Spleen (tissue), 11 donors: ENCODE measurements at regions not wholly inside any gene's neighbourhood (a gene's known extent, or its start where the extent isn't known, plus 50 kb on each side); places are given as distances from the start of the nearest gene placed in this dataset.

Experiments
- DNase-seq: peaks from one replicate; pipeline ENCODE4 v3.0.0-alpha.2; 2020
- H3K27ac ChIP-seq, 8 donors: fragments of 200-600 bp; sonication (generic) in 7 of 8; 1 replicate in 4 of 8; 2 replicates in 4 of 8; pipeline versions ENCODE4 v1.5.0 to v1.8.0; 2016 to 2021; ENCODE audit warnings: inconsistent platforms in 4 of 8, mild to moderate bottlenecking in 4 of 8, moderate library complexity in 1 of 8
- H3K27me3 ChIP-seq, 7 donors: fragments of 200-600 bp; sonication (generic) in 6 of 7; replicated peaks in 1 of 7; 1 replicate in 4 of 7; 2 replicates in 3 of 7; pipeline versions ENCODE4 v1.5.0 to v1.8.0; 2016 to 2021; ENCODE audit warnings: inconsistent platforms in 3 of 7, mild to moderate bottlenecking in 1 of 7
- H3K36me3 ChIP-seq, 6 donors: fragments of 200-600 bp; sonication (generic) in 5 of 6; 1 replicate in 4 of 6; 2 replicates in 2 of 6; pipeline versions ENCODE4 v1.5.0 to v1.8.0; 2016 to 2021; ENCODE audit warnings: inconsistent platforms in 2 of 6
- H3K4me1 ChIP-seq, 6 donors: fragments of 200-600 bp; sonication (generic) in 5 of 6; 1 replicate in 3 of 6; 2 replicates in 3 of 6; pipeline versions ENCODE4 v1.5.0 to v1.8.0; 2016 to 2021; ENCODE audit warnings: inconsistent platforms in 3 of 6
- H3K4me3 ChIP-seq, 8 donors: fragments of 200-600 bp; sonication (generic) in 7 of 8; 1 replicate in 4 of 8; 2 replicates in 4 of 8; pipeline versions ENCODE4 v1.5.0 to v1.8.0; 2016 to 2021; ENCODE audit warnings: inconsistent platforms in 4 of 8, mild to moderate bottlenecking in 4 of 8, moderate library complexity in 2 of 8
- H3K9me3 ChIP-seq, 8 donors: fragments of 200-600 bp; sonication (generic) in 7 of 8; 1 replicate in 4 of 8; 2 replicates in 4 of 8; pipeline versions ENCODE4 v1.5.0 to v1.8.0; 2016 to 2021; ENCODE audit warnings: inconsistent platforms in 4 of 8
- CTCF ChIP-seq, 11 experiments: fragments of 200-600 bp in 7 of 11; fragments of 450-650 bp in 4 of 11; sonication (generic) in 4 of 11; IDR thresholded peaks in 8 of 11; conservative IDR thresholded peaks in 3 of 11; 1 replicate in 7 of 11; 2 replicates in 4 of 11; pipeline versions ENCODE4 v1.4.0 to v1.8.0; 2016 to 2021; ENCODE audit warnings: antibody characterized with exemption in 11 of 11, inconsistent platforms in 4 of 11, mild to moderate bottlenecking in 1 of 11
- POLR2A ChIP-seq, 3 donors: fragments of 450-650 bp; IDR thresholded peaks; one replicate each; pipeline ENCODE4 v1.5.1; 2017; ENCODE audit warnings: antibody characterized with exemption in 3 of 3, mild to moderate bottlenecking in 1 of 3
- POLR2AphosphoS5 ChIP-seq, 3 donors: sonication (generic); formaldehyde crosslinking; IDR thresholded peaks; one replicate each; pipeline ENCODE4 v1.5.1; 2017; ENCODE audit warnings: antibody characterized with exemption in 3 of 3
- WGBS, 5 donors: extraction: QIAGEN DNeasy Blood & Tissue Kit in 3 of 5; methylation state at CpG; one replicate each; pipeline versions ENCODE4 v1.1.5 to v1.1.7; 2013 to 2018; 5-methylcytosine and 5-hydroxymethylcytosine counted together
- intact Hi-C: fragments of 100-400 bp; cut with DNase I; formaldehyde crosslinking; loops from one replicate; pipeline ENCODE4 v1.15.0; 2023; ENCODE audit warnings: low total_unique reads
- donor health status: healthy with polysubstance abuse.
- donor health status: DM: no; HTN: no; CAD: no; lungs with moderate emphysema.
- donor health status: DM: no; HTN: no; CAD: no.
- donor health status: Bipolar disorder and iron deficiency.
- donor health status: healthy.
- donor health status: DM: no; HTN: no; CAD: no.
- donor health status: DM: yes; HTN: yes; CAD: no.

GRCh38 chr11:127074151-127074761 is 73.7 kb upstream of the KIRREL3 start:
- Histone ChIP-seq H3K4me3 (no peak overlapping the region), H3K4me1 (no peaks in the 10 kb centered on the region), H3K36me3 (no peaks in the 10 kb centered on the region), H3K9me3 (no peaks in the 10 kb centered on the region), H3K27ac (no peak overlapping the region), H3K27me3 (no peaks in the 10 kb centered on the region)
- TF ChIP-seq CTCF (IDR thresholded peaks at IDR 0.05 in 8 of 11, conservative IDR thresholded peaks at IDR 0.05 in 3 of 11): peak in 5 of 11 experiments; percentile 11 to 23 (median 17)
- no peak for TF ChIP-seq POLR2A (IDR thresholded peaks at IDR 0.05)
- TF ChIP-seq POLR2AphosphoS5 (IDR thresholded peaks at IDR 0.05): no peak
- 45 to 59% (median 54%) methylated on average over 6 to 7 of the region's 7 CpGs for WGBS, 5 donors
- DNase-seq: no peak
- intact Hi-C loops: no loop called here

DNA sequence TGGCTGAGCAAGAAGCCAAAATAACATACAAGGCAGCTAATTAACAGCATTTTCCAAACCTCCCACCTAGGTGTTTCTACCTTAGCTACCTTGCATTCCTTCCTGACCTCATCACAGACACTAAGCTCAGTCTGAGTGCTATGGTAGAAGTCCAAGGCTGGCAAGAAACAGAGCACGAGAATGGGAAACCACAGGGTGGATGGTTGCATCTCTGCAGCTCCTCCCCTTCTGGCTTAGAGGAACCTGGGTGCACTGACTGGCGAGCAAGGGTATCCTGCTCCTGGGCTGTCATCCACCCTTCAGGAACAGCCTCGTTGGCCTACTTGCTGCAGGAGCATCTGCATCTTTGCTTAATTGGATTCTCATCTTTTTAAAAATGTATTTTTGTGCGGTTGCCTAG is 73.1 kb upstream of the KIRREL3 start:
- DNase-seq: no peak
- TF ChIP-seq POLR2AphosphoS5 (IDR thresholded peaks at IDR 0.05) (no peak), POLR2A (IDR thresholded peaks at IDR 0.05) (no peak), CTCF (IDR thresholded peaks at IDR 0.05 in 8 of 11, conservative IDR thresholded peaks at IDR 0.05 in 3 of 11) (no peak)
- intact Hi-C loops: no loop called here
- Histone ChIP-seq H3K27me3 (no peaks in the 10 kb centered on the region), H3K27ac (no peak overlapping the region), H3K9me3 (no peaks in the 10 kb centered on the region), H3K4me3 (no peak overlapping the region), H3K4me1 (no peaks in the 10 kb centered on the region), H3K36me3 (no peaks in the 10 kb centered on the region)
- 51 to 68% (median 57%) methylated on average over 4 of the region's 4 CpGs for whole genome bisulfite sequencing, 5 donors

DNA sequence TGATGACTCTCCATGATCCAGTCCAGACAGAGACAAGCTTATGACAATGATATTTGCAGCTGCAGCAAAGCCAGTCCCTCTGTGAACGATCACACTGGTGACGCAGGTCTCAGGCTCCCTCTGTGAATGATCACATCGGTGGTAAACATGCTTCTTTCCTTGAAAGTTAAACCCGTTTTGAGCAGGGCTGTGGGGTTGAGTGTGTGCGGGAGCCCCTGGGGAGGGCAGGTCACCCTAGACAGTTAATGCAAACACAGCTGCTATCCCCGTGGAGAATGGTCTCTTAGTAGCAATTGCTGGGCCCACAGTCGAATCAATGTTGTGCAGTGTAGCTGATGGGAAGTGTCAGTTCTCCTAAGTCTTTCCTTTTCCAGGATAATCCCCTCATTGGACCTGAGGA is 71.0 kb upstream of the KIRREL3 start:
- TF ChIP-seq POLR2A (IDR thresholded peaks at IDR 0.05) (no peak), POLR2AphosphoS5 (IDR thresholded peaks at IDR 0.05) (no peak), CTCF (IDR thresholded peaks at IDR 0.05 in 8 of 11, conservative IDR thresholded peaks at IDR 0.05 in 3 of 11) (no peak)
- WGBS, 5 donors: 71 to 84% (median 83%) methylated on average over 6 to 7 of the region's 7 CpGs
- DNase-seq: no peak
- Histone ChIP-seq H3K27ac (no peak overlapping the region), H3K4me3 (no peak overlapping the region), H3K27me3 (no peaks in the 10 kb centered on the region), H3K36me3 (no peaks in the 10 kb centered on the region), H3K9me3 (no peaks in the 10 kb centered on the region), H3K4me1 (no peaks in the 10 kb centered on the region)
- intact Hi-C loops: no loop called here

- no peak for DNase-seq
- TF ChIP-seq POLR2AphosphoS5 (IDR thresholded peaks at IDR 0.05) (no peak), POLR2A (IDR thresholded peaks at IDR 0.05) (no peak), CTCF (IDR thresholded peaks at IDR 0.05 in 8 of 11, conservative IDR thresholded peaks at IDR 0.05 in 3 of 11) (no peak)
- WGBS, 5 donors: 78 to 86% (median 84%) methylated on average over 4 of the region's 4 CpGs
- H3K4me1 ChIP-seq: no peaks in the 10 kb centered on the region
- no peaks in the 10 kb centered on the region for H3K36me3 ChIP-seq
- no peaks in the 10 kb centered on the region for H3K27me3 ChIP-seq
- intact Hi-C loops: no loop called here
- no peak overlapping the region for H3K27ac ChIP-seq
- H3K9me3 ChIP-seq: no peaks in the 10 kb centered on the region
- H3K4me3 ChIP-seq: no peak overlapping the region
Measured at GRCh38 chr11:127070808-127071207, 70.2 kb upstream of the KIRREL3 start.
